GM23338 (cell line): ENCODE measurements at regions not wholly inside any gene's neighbourhood (a gene's known extent, or its start where the extent isn't known, plus 50 kb on each side); places are given as distances from the start of the nearest gene placed in this dataset.
A peak's percentile ranks its signal among the peaks of the same experiment; 100 is the strongest.

Experiments used
- ATAC-seq: fragments of 200-7000 bp; cut with Tn5 transposase; 3 replicates; pipeline ENCODE4 v1.9.1; 2020
- DNase-seq: peaks from one replicate; pipeline ENCODE4 v3.0.0-alpha.2; 2015; ENCODE audit warnings: low spot score
- H2AFZ ChIP-seq: fragments of 200-600 bp; sonication (generic); 2 replicates; pipeline ENCODE4 v1.8.0; 2016; ENCODE audit warnings: antibody characterized with exemption, mild to moderate bottlenecking, moderate library complexity
- H3F3A ChIP-seq: fragments of 200-600 bp; sonication (generic); replicated peaks from 2 replicates; pipeline ENCODE4 v1.8.0; 2017; ENCODE audit warnings: antibody characterized with exemption, mixed run types, low read depth
- H3K27ac ChIP-seq: fragments of 200-600 bp; sonication (generic); 2 replicates; pipeline ENCODE4 v1.6.1; 2016; ENCODE audit warnings: low read depth
- H3K27me3 ChIP-seq: fragments of 200-600 bp; sonication (generic); 2 replicates; pipeline ENCODE4 v1.8.0; 2016; ENCODE audit warnings: mild to moderate bottlenecking, mixed run types, moderate library complexity; ENCODE audit not compliant: insufficient read depth
- H3K36me3 ChIP-seq: fragments of 200-600 bp; sonication (generic); 2 replicates; pipeline ENCODE4 v1.8.0; 2016; ENCODE audit warnings: mild to moderate bottlenecking; ENCODE audit not compliant: insufficient read depth
- H3K4me1 ChIP-seq: fragments of 200-600 bp; sonication (generic); 2 replicates; pipeline ENCODE4 v1.8.0; 2016; ENCODE audit warnings: mild to moderate bottlenecking, moderate library complexity; ENCODE audit not compliant: insufficient read depth
- H3K4me2 ChIP-seq: fragments of 200-600 bp; sonication (generic); 2 replicates; pipeline ENCODE4 v1.7.1; 2017; ENCODE audit warnings: mixed run types
- H3K4me3 ChIP-seq: fragments of 200-600 bp; sonication (generic); 2 replicates; pipeline ENCODE4 v1.6.1; 2016; ENCODE audit warnings: mixed run types
- H3K79me2 ChIP-seq: fragments of 200-600 bp; sonication (generic); replicated peaks from 2 replicates; pipeline ENCODE4 v1.8.0; 2017; ENCODE audit warnings: mild to moderate bottlenecking; ENCODE audit not compliant: insufficient read depth
- H3K9me2 ChIP-seq: fragments of 200-600 bp; sonication (generic); 2 replicates; pipeline ENCODE4 v1.8.0; 2017; ENCODE audit not compliant: insufficient read depth
- H4K20me1 ChIP-seq: fragments of 200-600 bp; sonication (generic); replicated peaks from 2 replicates; pipeline ENCODE4 v1.8.0; 2017; ENCODE audit warnings: mild to moderate bottlenecking; ENCODE audit not compliant: insufficient read depth
- H3K27ac Mint-ChIP-seq: 2 replicates; pipeline ENCODE4 v1.8.0; 2020; ENCODE audit warnings: inconsistent platforms, mild to moderate bottlenecking, moderate library complexity, mixed read lengths
- H3K27me3 Mint-ChIP-seq: 3 replicates; pipeline ENCODE4 v1.8.0; 2022; ENCODE audit warnings: low read depth, mild to moderate bottlenecking, moderate library complexity, mixed read lengths, inconsistent platforms; ENCODE audit not compliant: insufficient read depth, poor library complexity
- H3K36me3 Mint-ChIP-seq: 3 replicates; pipeline ENCODE4 v1.8.0; 2021; ENCODE audit warnings: low read depth, mild to moderate bottlenecking, inconsistent platforms, moderate library complexity, mixed read lengths
- H3K4me1 Mint-ChIP-seq: 3 replicates; pipeline ENCODE4 v1.8.0; 2020; ENCODE audit warnings: mild to moderate bottlenecking, inconsistent platforms, mixed read lengths
- H3K4me3 Mint-ChIP-seq: 3 replicates; pipeline ENCODE4 v1.8.0; 2021; ENCODE audit warnings: moderate library complexity, mild to moderate bottlenecking, inconsistent platforms, mixed read lengths
- H3K9me3 Mint-ChIP-seq: 3 replicates; pipeline ENCODE4 v1.8.0; 2020; ENCODE audit warnings: moderate library complexity, mild to moderate bottlenecking, inconsistent platforms, mixed read lengths
- CREB1 ChIP-seq: fragments of 250-450 bp; sonication (Bioruptor Pico); IDR thresholded peaks from 2 replicates; pipeline ENCODE4 v1.5.0; 2020; ENCODE audit warnings: low read depth, mild to moderate bottlenecking, moderate library complexity
- EZH2 ChIP-seq: fragments of 200-600 bp; sonication (generic); IDR thresholded peaks from one replicate; pipeline ENCODE4 v1.8.0; 2017; ENCODE audit warnings: antibody characterized with exemption, mild to moderate bottlenecking, low read depth; ENCODE audit not compliant: unreplicated experiment
- NANOG ChIP-seq: IDR thresholded peaks from 2 replicates; pipeline ENCODE4 v1.6.1; 2016; ENCODE audit warnings: antibody characterized with exemption, borderline replicate concordance
- TF ChIP-seq, protein P1 (sequence below): fragments of 250-450 bp; sonication (Bioruptor Pico); IDR thresholded peaks from 2 replicates; pipeline ENCODE4 v1.5.0; 2020; ENCODE audit warnings: mild to moderate bottlenecking, moderate library complexity
- TF ChIP-seq, protein P2 (sequence below): IDR thresholded peaks from one replicate; pipeline ENCODE4 v1.6.1; 2018; ENCODE audit warnings: antibody characterized with exemption; ENCODE audit not compliant: unreplicated experiment

DNA sequence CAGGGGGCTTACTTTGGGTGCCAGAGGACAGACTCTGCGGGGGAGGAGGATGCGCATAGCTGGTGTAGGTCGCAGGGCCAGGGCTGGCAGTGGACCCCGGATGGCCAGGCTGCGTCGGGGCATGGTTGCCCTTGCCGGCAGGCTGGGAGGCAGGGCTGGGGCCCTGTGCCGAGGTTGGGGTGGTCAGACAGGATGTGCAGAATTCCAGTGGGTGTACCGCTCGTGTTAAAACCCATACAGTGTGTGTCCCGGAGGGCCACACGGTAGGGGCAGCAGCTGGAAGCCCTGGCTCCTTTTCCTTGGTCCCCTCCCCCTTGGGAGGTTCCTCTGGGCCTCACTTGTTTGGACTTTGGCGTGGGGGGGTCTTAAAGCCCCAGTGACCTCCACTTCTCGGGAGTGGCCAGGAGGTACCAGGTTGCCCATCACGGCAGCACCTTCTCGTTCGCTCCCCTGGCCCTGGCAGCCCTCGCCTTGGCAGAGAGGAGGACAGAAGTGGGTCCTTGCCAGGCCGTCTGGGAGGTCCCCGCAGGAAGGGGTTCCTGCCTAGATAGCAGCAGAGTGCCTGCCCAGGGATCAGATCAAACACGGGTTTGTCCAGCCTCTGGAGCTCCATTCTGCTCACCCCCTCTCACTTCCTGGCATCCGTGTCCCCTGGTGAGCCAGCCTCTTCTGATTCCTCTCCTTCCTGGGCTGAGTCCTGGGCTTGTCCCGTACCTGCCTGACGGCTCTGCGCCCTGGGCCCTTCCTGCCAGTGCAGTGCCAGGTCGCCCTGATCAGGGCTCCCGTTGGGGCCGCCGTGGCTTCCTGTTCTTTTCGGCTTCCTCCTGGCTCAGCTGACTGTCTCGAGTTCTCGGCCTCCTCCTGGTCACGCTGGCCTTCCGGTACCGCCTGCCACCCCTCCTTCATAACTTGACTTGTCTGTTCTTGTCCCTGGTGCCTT, 56.7 kb upstream of the HGFAC start:
- Histone ChIP-seq H3K27me3 (no peaks in the 10 kb centered on the region), H3K4me1 (peaks cover 35% of the 10 kb centered on the region), H3K9me2 (no peaks in the 10 kb centered on the region), H2AFZ (no peak overlapping the region), H3K4me3 (no peak overlapping the region), H3K27ac (no peak overlapping the region), H3K79me2 (no peaks in the 10 kb centered on the region), H4K20me1 (no peaks in the 10 kb centered on the region), H3F3A (no peaks in the 10 kb centered on the region), H3K36me3 (no peaks in the 10 kb centered on the region; the same call in 1 of the 2 replicates), H3K4me2 (no peak overlapping the region)
- H3K4me3 Mint-ChIP-seq, result no peak overlapping the region
- no peak overlapping the region for H3K27ac Mint-ChIP-seq
- TF ChIP-seq, protein P1, sequence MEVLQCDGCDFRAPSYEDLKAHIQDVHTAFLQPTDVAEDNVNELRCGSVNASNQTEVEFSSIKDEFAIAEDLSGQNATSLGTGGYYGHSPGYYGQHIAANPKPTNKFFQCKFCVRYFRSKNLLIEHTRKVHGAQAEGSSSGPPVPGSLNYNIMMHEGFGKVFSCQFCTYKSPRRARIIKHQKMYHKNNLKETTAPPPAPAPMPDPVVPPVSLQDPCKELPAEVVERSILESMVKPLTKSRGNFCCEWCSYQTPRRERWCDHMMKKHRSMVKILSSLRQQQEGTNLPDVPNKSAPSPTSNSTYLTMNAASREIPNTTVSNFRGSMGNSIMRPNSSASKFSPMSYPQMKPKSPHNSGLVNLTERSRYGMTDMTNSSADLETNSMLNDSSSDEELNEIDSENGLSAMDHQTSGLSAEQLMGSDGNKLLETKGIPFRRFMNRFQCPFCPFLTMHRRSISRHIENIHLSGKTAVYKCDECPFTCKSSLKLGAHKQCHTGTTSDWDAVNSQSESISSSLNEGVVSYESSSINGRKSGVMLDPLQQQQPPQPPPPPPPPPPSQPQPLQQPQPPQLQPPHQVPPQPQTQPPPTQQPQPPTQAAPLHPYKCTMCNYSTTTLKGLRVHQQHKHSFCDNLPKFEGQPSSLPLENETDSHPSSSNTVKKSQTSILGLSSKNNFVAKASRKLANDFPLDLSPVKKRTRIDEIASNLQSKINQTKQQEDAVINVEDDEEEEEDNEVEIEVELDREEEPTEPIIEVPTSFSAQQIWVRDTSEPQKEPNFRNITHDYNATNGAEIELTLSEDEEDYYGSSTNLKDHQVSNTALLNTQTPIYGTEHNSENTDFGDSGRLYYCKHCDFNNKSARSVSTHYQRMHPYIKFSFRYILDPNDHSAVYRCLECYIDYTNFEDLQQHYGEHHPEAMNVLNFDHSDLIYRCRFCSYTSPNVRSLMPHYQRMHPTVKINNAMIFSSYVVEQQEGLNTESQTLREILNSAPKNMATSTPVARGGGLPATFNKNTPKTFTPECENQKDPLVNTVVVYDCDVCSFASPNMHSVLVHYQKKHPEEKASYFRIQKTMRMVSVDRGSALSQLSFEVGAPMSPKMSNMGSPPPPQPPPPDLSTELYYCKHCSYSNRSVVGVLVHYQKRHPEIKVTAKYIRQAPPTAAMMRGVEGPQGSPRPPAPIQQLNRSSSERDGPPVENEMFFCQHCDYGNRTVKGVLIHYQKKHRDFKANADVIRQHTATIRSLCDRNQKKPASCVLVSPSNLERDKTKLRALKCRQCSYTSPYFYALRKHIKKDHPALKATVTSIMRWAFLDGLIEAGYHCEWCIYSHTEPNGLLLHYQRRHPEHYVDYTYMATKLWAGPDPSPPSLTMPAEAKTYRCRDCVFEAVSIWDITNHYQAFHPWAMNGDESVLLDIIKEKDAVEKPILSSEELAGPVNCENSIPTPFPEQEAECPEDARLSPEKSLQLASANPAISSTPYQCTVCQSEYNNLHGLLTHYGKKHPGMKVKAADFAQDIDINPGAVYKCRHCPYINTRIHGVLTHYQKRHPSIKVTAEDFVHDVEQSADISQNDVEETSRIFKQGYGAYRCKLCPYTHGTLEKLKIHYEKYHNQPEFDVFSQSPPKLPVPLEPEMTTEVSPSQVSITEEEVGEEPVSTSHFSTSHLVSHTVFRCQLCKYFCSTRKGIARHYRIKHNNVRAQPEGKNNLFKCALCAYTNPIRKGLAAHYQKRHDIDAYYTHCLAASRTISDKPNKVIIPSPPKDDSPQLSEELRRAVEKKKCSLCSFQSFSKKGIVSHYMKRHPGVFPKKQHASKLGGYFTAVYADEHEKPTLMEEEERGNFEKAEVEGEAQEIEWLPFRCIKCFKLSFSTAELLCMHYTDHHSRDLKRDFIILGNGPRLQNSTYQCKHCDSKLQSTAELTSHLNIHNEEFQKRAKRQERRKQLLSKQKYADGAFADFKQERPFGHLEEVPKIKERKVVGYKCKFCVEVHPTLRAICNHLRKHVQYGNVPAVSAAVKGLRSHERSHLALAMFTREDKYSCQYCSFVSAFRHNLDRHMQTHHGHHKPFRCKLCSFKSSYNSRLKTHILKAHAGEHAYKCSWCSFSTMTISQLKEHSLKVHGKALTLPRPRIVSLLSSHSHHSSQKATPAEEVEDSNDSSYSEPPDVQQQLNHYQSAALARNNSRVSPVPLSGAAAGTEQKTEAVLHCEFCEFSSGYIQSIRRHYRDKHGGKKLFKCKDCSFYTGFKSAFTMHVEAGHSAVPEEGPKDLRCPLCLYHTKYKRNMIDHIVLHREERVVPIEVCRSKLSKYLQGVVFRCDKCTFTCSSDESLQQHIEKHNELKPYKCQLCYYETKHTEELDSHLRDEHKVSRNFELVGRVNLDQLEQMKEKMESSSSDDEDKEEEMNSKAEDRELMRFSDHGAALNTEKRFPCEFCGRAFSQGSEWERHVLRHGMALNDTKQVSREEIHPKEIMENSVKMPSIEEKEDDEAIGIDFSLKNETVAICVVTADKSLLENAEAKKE (CRISPR knock-in tag), result no peak
- TF ChIP-seq CREB1 (CRISPR knock-in tag) (no peak), EZH2 (no peak), NANOG (no peak)
- TF ChIP-seq, protein P2, sequence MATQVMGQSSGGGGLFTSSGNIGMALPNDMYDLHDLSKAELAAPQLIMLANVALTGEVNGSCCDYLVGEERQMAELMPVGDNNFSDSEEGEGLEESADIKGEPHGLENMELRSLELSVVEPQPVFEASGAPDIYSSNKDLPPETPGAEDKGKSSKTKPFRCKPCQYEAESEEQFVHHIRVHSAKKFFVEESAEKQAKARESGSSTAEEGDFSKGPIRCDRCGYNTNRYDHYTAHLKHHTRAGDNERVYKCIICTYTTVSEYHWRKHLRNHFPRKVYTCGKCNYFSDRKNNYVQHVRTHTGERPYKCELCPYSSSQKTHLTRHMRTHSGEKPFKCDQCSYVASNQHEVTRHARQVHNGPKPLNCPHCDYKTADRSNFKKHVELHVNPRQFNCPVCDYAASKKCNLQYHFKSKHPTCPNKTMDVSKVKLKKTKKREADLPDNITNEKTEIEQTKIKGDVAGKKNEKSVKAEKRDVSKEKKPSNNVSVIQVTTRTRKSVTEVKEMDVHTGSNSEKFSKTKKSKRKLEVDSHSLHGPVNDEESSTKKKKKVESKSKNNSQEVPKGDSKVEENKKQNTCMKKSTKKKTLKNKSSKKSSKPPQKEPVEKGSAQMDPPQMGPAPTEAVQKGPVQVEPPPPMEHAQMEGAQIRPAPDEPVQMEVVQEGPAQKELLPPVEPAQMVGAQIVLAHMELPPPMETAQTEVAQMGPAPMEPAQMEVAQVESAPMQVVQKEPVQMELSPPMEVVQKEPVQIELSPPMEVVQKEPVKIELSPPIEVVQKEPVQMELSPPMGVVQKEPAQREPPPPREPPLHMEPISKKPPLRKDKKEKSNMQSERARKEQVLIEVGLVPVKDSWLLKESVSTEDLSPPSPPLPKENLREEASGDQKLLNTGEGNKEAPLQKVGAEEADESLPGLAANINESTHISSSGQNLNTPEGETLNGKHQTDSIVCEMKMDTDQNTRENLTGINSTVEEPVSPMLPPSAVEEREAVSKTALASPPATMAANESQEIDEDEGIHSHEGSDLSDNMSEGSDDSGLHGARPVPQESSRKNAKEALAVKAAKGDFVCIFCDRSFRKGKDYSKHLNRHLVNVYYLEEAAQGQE, result no peak
- peaks cover 14% of the 10 kb centered on the region for H3K27me3 Mint-ChIP-seq
- peaks cover 23% of the 10 kb centered on the region for H3K9me3 Mint-ChIP-seq
- H3K4me1 Mint-ChIP-seq, result peaks cover 47% of the 10 kb centered on the region
- ATAC-seq, result peak; percentile 12; the same call in 2 of the 3 replicates
- H3K36me3 Mint-ChIP-seq, result peaks cover 18% of the 10 kb centered on the region
- no peak for DNase-seq
